ENCODE measurements at regions not wholly inside any gene's neighbourhood (a gene's known extent, or its start where the extent isn't known, plus 50 kb on each side); places are given as distances from the start of the nearest gene placed in this dataset.

GRCh38 chr9:118268046-118268445 lies 563.8 kb downstream of the TLR4 start:
- TF ChIP-seq CTCF (conservative IDR thresholded peaks at IDR 0.05), result no peak
- TF ChIP-seq EZH2 (IDR thresholded peaks at IDR 0.05; ENCODE audit: low read depth), result no peak
